ENCODE measurements at regions not wholly inside any gene's neighbourhood (a gene's known extent, or its start where the extent isn't known, plus 50 kb on each side); places are given as distances from the start of the nearest gene placed in this dataset.

DNA sequence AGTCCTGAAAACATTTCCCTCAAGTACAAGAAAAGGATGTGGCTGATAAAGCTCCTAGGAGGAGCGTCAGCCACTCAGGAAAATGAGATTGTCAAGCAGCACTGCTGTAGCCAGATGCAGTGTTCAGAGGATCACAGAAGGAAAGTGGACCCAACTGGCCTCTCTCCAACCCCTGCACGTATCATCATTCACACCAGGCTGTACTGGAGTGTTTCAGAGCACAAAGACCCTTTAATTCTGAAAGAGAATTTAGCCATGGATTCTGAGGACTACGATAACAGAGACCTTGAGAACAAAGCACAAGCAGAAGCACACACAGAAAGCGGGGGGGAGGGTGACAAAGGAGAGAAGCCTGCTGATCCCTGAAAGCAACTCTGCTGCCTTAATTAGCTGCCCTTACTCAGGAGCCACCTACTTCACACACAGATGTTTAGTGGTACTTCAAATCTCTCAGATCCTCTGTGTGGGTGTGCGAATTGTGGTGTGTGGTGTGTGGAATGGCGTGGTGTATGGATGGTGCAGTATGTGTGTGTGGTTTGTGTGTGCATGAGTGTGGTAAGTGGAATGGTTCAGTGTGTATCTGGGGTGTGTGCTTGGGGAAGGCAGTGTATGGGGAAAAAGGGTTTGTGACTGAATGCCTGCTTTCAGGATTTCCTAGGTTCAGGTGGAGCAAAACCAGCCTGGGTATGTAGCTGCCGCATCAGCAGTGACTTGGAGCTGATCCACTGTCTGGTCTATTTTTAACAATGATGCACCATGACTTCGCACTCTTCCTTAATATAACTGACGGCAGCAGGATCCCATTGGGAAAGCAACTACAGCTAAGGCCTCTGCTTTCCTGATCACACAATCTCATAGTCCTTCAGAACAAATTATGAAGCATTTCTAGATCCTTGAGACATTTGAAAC is 192.5 kb downstream of the RSL24D1 start:
- Histone ChIP-seq H3K4me2 (ENCODE audit: low read depth, low read length) (no peak overlapping the region), H3K27me3 (ENCODE audit: control insufficient read depth in 1 of 2, insufficient read depth in 2 of 2, low read length in 2 of 2) (no peaks in the 10 kb centered on the region), H3K36me3 (replicated peaks in 1 of 2; ENCODE audit: control insufficient read depth in 1 of 2, insufficient read depth in 2 of 2, low read length in 2 of 2) (no peaks in the 10 kb centered on the region), H3K4me3 (replicated peaks in 1 of 3; ENCODE audit: insufficient read depth in 1 of 3, low read depth in 2 of 3, low read length in 3 of 3) (no peak overlapping the region), H2AFZ (ENCODE audit: low read length) (no peak overlapping the region), H3K4me1 (ENCODE audit: insufficient read depth, low read length) (no peaks in the 10 kb centered on the region), H3K79me2 (ENCODE audit: insufficient read depth, low read length) (no peaks in the 10 kb centered on the region), H3K9me3 (ENCODE audit: low read length) (no peaks in the 10 kb centered on the region), H3K9ac (ENCODE audit: insufficient read depth, low read depth, low read length) (no peak overlapping the region), H4K20me1 (ENCODE audit: insufficient read depth, low read length) (no peaks in the 10 kb centered on the region), H3K27ac (ENCODE audit: extremely low read length, insufficient read depth, low read length) (no peak overlapping the region)
- intact Hi-C loops (cut with micrococcal nuclease; ENCODE audit: unreplicated experiment) (no loop called here), in situ Hi-C loops (cut with HindIII; ENCODE audit: extremely low pct_ligation_motif_present, low pct_unique_long_range_greater_than_20kb) (no loop called here)
- FAIRE-seq: no peak
- ATAC-seq: no peak
- no peak for DNase-seq (ENCODE audit: low spot score)
- WGBS (ENCODE audit: low lambda C conversion rate): 20% methylated on average over 8 of the region's 9 CpGs
- BruUV-seq (replicated peaks): no TSS peak
- POLR2A ChIA-PET: no interaction called here
- TF ChIP-seq ZNF552 (CRISPR knock-in tag; IDR thresholded peaks at IDR 0.05; ENCODE audit: borderline replicate concordance) (no peak), ZBED4 (CRISPR knock-in tag; IDR thresholded peaks at IDR 0.05; ENCODE audit: borderline replicate concordance) (no peak), ZNF704 (CRISPR knock-in tag; IDR thresholded peaks at IDR 0.05; ENCODE audit: borderline replicate concordance) (no peak), TAF15 (IDR thresholded peaks at IDR 0.05; ENCODE audit: low read depth, low read length, poor library complexity, severe bottlenecking) (no peak), U2AF1 (optimal IDR thresholded peaks at IDR 0.05; ENCODE audit: low read depth, low read length) (no peak), ZNF780A (CRISPR knock-in tag; IDR thresholded peaks at IDR 0.05) (no peak), RFXAP (CRISPR knock-in tag; IDR thresholded peaks at IDR 0.05; ENCODE audit: borderline replicate concordance) (no peak), ZNF550 (CRISPR knock-in tag; IDR thresholded peaks at IDR 0.05; ENCODE audit: borderline replicate concordance) (no peak), KAT2B (IDR thresholded peaks at IDR 0.05; ENCODE audit: borderline replicate concordance, low read depth, low read length) (no peak), MTA1 (CRISPR knock-in tag; IDR thresholded peaks at IDR 0.05; ENCODE audit: borderline replicate concordance) (no peak), ZNF274 (CRISPR knock-in tag; IDR thresholded peaks at IDR 0.05) (no peak)
- CTCF ChIA-PET (ENCODE audit: low intra/inter-chr PET ratio, low total read pairs): no interaction called here

Measured in HepG2 (cell line).